ENCODE measurements at regions not wholly inside any gene's neighbourhood (a gene's known extent, or its start where the extent isn't known, plus 50 kb on each side); places are given as distances from the start of the nearest gene placed in this dataset.

DNA sequence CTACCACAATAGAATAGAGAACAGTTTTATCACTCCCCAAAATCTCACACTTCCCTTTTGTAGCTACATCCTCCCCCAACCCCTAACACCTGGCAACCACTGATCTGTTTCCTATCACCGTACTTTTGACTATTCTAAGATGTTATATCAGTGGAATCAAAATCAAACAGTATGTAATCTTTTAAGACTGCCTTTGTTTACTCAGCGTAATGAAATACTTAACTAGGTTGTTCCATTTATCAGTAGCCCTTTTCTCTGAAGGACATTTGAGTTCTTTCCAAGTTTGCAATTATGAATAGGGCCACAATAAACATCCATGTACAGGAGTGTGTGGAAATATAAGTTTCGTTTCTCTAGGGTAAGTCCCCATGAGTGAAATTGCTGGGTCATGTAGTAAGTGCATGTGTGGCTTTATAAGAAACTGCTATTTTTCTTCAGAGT is 372.3 kb downstream of the SV2B start:
- Histone ChIP-seq H3K27me3 (ENCODE audit: control insufficient read depth in 4 of 4, insufficient read depth in 4 of 4, low read length in 3 of 4) (no peaks in the 10 kb centered on the region), H3K9ac (ENCODE audit: low read depth in 1 of 2, low read length in 2 of 2) (no peak overlapping the region), H3K9me3 (ENCODE audit: control insufficient read depth in 4 of 4, low read length in 3 of 4) (peaks cover 0 to 2% (median 0%) of the 10 kb centered on the region in 4 donors), H3K4me3 (ENCODE audit: low read depth in 1 of 3, low read length in 3 of 3) (no peak overlapping the region), H3K27ac (ENCODE audit: low read depth in 1 of 2, low read length in 2 of 2) (no peak overlapping the region), H3K36me3 (ENCODE audit: control insufficient read depth in 4 of 4, insufficient read depth in 3 of 4, low read depth in 1 of 4, low read length in 3 of 4) (no peaks in the 10 kb centered on the region), H3K4me1 (ENCODE audit: control insufficient read depth in 4 of 4, insufficient read depth in 4 of 4, low read length in 3 of 4) (no peaks in the 10 kb centered on the region)
- TF ChIP-seq HNF4G (IDR thresholded peaks at IDR 0.05) = no peak
- TF ChIP-seq, protein P1, sequence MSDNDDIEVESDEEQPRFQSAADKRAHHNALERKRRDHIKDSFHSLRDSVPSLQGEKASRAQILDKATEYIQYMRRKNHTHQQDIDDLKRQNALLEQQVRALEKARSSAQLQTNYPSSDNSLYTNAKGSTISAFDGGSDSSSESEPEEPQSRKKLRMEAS (IDR thresholded peaks at IDR 0.05) = no peak
- TF ChIP-seq, protein P2, sequence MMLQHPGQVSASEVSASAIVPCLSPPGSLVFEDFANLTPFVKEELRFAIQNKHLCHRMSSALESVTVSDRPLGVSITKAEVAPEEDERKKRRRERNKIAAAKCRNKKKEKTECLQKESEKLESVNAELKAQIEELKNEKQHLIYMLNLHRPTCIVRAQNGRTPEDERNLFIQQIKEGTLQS (IDR thresholded peaks at IDR 0.05) = no peak
- no peak for TF ChIP-seq YY1 (IDR thresholded peaks at IDR 0.05)
- TF ChIP-seq RXRA (IDR thresholded peaks at IDR 0.05) = no peak
- no peak for TF ChIP-seq RAD21 (IDR thresholded peaks at IDR 0.05)
- TF ChIP-seq, protein P3, sequence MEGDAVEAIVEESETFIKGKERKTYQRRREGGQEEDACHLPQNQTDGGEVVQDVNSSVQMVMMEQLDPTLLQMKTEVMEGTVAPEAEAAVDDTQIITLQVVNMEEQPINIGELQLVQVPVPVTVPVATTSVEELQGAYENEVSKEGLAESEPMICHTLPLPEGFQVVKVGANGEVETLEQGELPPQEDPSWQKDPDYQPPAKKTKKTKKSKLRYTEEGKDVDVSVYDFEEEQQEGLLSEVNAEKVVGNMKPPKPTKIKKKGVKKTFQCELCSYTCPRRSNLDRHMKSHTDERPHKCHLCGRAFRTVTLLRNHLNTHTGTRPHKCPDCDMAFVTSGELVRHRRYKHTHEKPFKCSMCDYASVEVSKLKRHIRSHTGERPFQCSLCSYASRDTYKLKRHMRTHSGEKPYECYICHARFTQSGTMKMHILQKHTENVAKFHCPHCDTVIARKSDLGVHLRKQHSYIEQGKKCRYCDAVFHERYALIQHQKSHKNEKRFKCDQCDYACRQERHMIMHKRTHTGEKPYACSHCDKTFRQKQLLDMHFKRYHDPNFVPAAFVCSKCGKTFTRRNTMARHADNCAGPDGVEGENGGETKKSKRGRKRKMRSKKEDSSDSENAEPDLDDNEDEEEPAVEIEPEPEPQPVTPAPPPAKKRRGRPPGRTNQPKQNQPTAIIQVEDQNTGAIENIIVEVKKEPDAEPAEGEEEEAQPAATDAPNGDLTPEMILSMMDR (IDR thresholded peaks at IDR 0.05; ENCODE audit: low read depth, low read length, missing input control) = no peak
- TF ChIP-seq FOXA2 (IDR thresholded peaks at IDR 0.05) = no peak
- no peak for TF ChIP-seq GABPA (IDR thresholded peaks at IDR 0.05 in 1 of 2, conservative IDR thresholded peaks at IDR 0.05 in 1 of 2)
- TF ChIP-seq EGR1 (IDR thresholded peaks at IDR 0.05; ENCODE audit: low read depth in 2 of 2) = no peak
- TF ChIP-seq FOXA1 (IDR thresholded peaks at IDR 0.05) = no peak
- WGBS = 31% methylated on average over 3 of the region's 3 CpGs
- DNase-seq (ENCODE audit: low spot score) = no peak

DNA sequence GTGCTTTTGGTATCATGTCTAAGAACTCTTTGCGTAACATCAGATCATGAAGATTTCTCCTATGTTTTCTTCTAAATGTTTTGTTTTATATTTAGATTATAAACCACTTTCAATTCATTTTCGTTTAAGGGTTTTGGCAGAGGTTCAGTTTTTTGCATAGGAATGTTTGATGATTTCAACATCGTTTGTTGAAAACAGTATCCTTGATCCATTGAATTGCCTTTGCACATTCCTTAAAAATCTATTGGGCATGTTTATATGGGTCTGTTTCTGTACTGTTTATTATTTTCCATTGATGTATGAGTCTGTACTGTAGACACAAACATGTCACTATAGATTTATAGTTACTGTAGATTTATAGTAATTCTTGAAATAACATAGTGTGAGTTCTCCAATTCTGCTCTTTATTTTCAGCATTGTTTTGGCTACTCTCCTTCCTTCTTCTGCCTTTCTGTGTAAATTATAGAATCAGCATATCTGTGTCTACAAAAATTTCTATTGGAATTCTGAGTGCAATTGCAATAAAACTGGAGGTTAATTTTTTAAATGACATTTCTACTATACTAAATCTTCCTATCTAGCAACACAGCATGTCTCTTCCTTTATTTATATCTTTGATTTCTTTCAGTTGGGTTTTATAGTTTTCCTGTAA is 374.0 kb downstream of the SV2B start:
- H3K9ac ChIP-seq (ENCODE audit: low read depth in 1 of 2, low read length in 2 of 2) = no peak overlapping the region
- 22% methylated on average over 3 of the region's 3 CpGs for WGBS
- no peak for DNase-seq (ENCODE audit: low spot score)
- no peak overlapping the region for H3K4me3 ChIP-seq (ENCODE audit: low read depth in 1 of 3, low read length in 3 of 3)
- H3K36me3 ChIP-seq (ENCODE audit: control insufficient read depth in 4 of 4, insufficient read depth in 3 of 4, low read depth in 1 of 4, low read length in 3 of 4) = no peaks in the 10 kb centered on the region
- H3K9me3 ChIP-seq (ENCODE audit: control insufficient read depth in 4 of 4, low read length in 3 of 4) = peaks cover 0 to 2% (median 0%) of the 10 kb centered on the region in 4 donors
- no peak overlapping the region for H3K27ac ChIP-seq (ENCODE audit: low read depth in 1 of 2, low read length in 2 of 2)
- H3K27me3 ChIP-seq (ENCODE audit: control insufficient read depth in 4 of 4, insufficient read depth in 4 of 4, low read length in 3 of 4) = no peaks in the 10 kb centered on the region
- no peaks in the 10 kb centered on the region for H3K4me1 ChIP-seq (ENCODE audit: control insufficient read depth in 4 of 4, insufficient read depth in 4 of 4, low read length in 3 of 4)
- TF ChIP-seq, protein P4, sequence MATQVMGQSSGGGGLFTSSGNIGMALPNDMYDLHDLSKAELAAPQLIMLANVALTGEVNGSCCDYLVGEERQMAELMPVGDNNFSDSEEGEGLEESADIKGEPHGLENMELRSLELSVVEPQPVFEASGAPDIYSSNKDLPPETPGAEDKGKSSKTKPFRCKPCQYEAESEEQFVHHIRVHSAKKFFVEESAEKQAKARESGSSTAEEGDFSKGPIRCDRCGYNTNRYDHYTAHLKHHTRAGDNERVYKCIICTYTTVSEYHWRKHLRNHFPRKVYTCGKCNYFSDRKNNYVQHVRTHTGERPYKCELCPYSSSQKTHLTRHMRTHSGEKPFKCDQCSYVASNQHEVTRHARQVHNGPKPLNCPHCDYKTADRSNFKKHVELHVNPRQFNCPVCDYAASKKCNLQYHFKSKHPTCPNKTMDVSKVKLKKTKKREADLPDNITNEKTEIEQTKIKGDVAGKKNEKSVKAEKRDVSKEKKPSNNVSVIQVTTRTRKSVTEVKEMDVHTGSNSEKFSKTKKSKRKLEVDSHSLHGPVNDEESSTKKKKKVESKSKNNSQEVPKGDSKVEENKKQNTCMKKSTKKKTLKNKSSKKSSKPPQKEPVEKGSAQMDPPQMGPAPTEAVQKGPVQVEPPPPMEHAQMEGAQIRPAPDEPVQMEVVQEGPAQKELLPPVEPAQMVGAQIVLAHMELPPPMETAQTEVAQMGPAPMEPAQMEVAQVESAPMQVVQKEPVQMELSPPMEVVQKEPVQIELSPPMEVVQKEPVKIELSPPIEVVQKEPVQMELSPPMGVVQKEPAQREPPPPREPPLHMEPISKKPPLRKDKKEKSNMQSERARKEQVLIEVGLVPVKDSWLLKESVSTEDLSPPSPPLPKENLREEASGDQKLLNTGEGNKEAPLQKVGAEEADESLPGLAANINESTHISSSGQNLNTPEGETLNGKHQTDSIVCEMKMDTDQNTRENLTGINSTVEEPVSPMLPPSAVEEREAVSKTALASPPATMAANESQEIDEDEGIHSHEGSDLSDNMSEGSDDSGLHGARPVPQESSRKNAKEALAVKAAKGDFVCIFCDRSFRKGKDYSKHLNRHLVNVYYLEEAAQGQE (IDR thresholded peaks at IDR 0.05) = no peak
- no peak for TF ChIP-seq HNF4G (IDR thresholded peaks at IDR 0.05)
- no peak for TF ChIP-seq FOXA2 (IDR thresholded peaks at IDR 0.05)
- no peak for TF ChIP-seq NR2F2 (IDR thresholded peaks at IDR 0.05)
- TF ChIP-seq TAF1 (conservative IDR thresholded peaks at IDR 0.05) = no peak
- TF ChIP-seq, protein P1 (IDR thresholded peaks at IDR 0.05) = no peak
- TF ChIP-seq JUND (IDR thresholded peaks at IDR 0.05) = no peak
- no peak for TF ChIP-seq SP1 (IDR thresholded peaks at IDR 0.05)
- no peak for TF ChIP-seq RAD21 (IDR thresholded peaks at IDR 0.05)
- TF ChIP-seq, protein P3 (IDR thresholded peaks at IDR 0.05; ENCODE audit: low read depth, low read length, missing input control) = no peak
- no peak for TF ChIP-seq RXRA (IDR thresholded peaks at IDR 0.05)
- no peak for TF ChIP-seq HNF4A (conservative IDR thresholded peaks at IDR 0.05)
- no peak for TF ChIP-seq GABPA (IDR thresholded peaks at IDR 0.05 in 1 of 2, conservative IDR thresholded peaks at IDR 0.05 in 1 of 2)
- no peak for TF ChIP-seq EGR1 (IDR thresholded peaks at IDR 0.05; ENCODE audit: low read depth in 2 of 2)
- TF ChIP-seq YY1 (IDR thresholded peaks at IDR 0.05) = no peak
- no peak for TF ChIP-seq FOXA1 (IDR thresholded peaks at IDR 0.05)
